ENCODE measurements at regions not wholly inside any gene's neighbourhood (a gene's known extent, or its start where the extent isn't known, plus 50 kb on each side); places are given as distances from the start of the nearest gene placed in this dataset.

- TF ChIP-seq CTCF (IDR thresholded peaks at IDR 0.05) (no peak), EZH2 (IDR thresholded peaks at IDR 0.05) (no peak), EZH2phosphoT487 (IDR thresholded peaks at IDR 0.05) (no peak)
These were observed 80.3 kb upstream of the CREB5 start for GRCh38 chr7:28332046-28332445.

Data from neural progenitor cell (in vitro differentiated cells).